Ishikawa (cell line): ENCODE measurements at regions not wholly inside any gene's neighbourhood (a gene's known extent, or its start where the extent isn't known, plus 50 kb on each side); places are given as distances from the start of the nearest gene placed in this dataset.

Source experiments
- CEBPB ChIP-seq: IDR thresholded peaks from 2 replicates; pipeline ENCODE4 v1.6.1; 2012
- CREB1 ChIP-seq: IDR thresholded peaks from 2 replicates; pipeline ENCODE4 v1.6.1; 2012; ENCODE audit warnings: low read depth
- EGR1 ChIP-seq: IDR thresholded peaks from 2 replicates; pipeline ENCODE4 v1.6.1; 2012
- EP300 ChIP-seq: IDR thresholded peaks from 2 replicates; pipeline ENCODE4 v1.6.1; 2012; ENCODE audit warnings: borderline replicate concordance
- FOXM1 ChIP-seq: IDR thresholded peaks from 2 replicates; pipeline ENCODE4 v1.6.1; 2012; ENCODE audit warnings: low read depth, borderline replicate concordance
- MAX ChIP-seq: IDR thresholded peaks from 2 replicates; pipeline ENCODE4 v1.6.1; 2012
- NFIC ChIP-seq: IDR thresholded peaks from 2 replicates; pipeline ENCODE4 v1.6.1; 2012
- RAD21 ChIP-seq: IDR thresholded peaks from 2 replicates; pipeline ENCODE4 v1.6.1; 2012; ENCODE audit warnings: low read depth
- REST ChIP-seq: IDR thresholded peaks from 2 replicates; pipeline ENCODE4 v1.6.1; 2012; ENCODE audit warnings: low read depth, mild to moderate bottlenecking
- TAF1 ChIP-seq: IDR thresholded peaks from 2 replicates; pipeline ENCODE4 v1.6.1; 2012; ENCODE audit warnings: low read depth, mild to moderate bottlenecking
- TCF12 ChIP-seq: IDR thresholded peaks from 2 replicates; pipeline ENCODE4 v1.6.1; 2012; ENCODE audit warnings: low read depth
- TEAD4 ChIP-seq: IDR thresholded peaks from 2 replicates; pipeline ENCODE4 v1.6.1; 2012
- USF1 ChIP-seq: IDR thresholded peaks from 2 replicates; pipeline ENCODE4 v1.6.1; 2012
- YY1 ChIP-seq: IDR thresholded peaks from 2 replicates; pipeline ENCODE4 v1.6.1; 2012; ENCODE audit warnings: low read depth
- ZBTB7A ChIP-seq: IDR thresholded peaks from 2 replicates; pipeline ENCODE4 v1.6.1; 2012; ENCODE audit warnings: low read depth

GRCh38 chr6:159441704-159441981 is 251.4 kb downstream of the SOD2 start:
- no peak for TF ChIP-seq CREB1

- TF ChIP-seq EGR1 (no peak), NFIC (no peak), MAX (no peak), TEAD4 (no peak), RAD21 (no peak), REST (no peak), CEBPB (no peak), TCF12 (no peak), CREB1 (no peak), USF1 (no peak), TAF1 (no peak), ZBTB7A (no peak), FOXM1 (no peak), YY1 (no peak), EP300 (no peak)
These were observed 251.9 kb downstream of the SOD2 start for GRCh38 chr6:159440911-159441703.

GRCh38 chr6:159440349-159440748 is 252.7 kb downstream of the SOD2 start:
- TF ChIP-seq CREB1 (no peak), FOXM1 (no peak), RAD21 (no peak)

- no peak for TF ChIP-seq RAD21
- TF ChIP-seq REST: no peak
- TF ChIP-seq YY1: no peak
- TF ChIP-seq CEBPB: no peak
- TF ChIP-seq NFIC: no peak
- no peak for TF ChIP-seq FOXM1
- no peak for TF ChIP-seq ZBTB7A
- no peak for TF ChIP-seq EP300
- no peak for TF ChIP-seq EGR1
- TF ChIP-seq TAF1: no peak
- no peak for TF ChIP-seq TEAD4
- TF ChIP-seq CREB1: no peak
- TF ChIP-seq TCF12: no peak
- no peak for TF ChIP-seq USF1
These were observed 253.4 kb downstream of the SOD2 start for GRCh38 chr6:159439651-159440050.

GRCh38 chr6:159438106-159438505 is 254.9 kb downstream of the SOD2 start:
- TF ChIP-seq TEAD4 (no peak), CEBPB (no peak), REST (no peak), USF1 (no peak), EGR1 (no peak), MAX (no peak), ZBTB7A (no peak), YY1 (no peak), TAF1 (no peak), NFIC (no peak), FOXM1 (no peak), RAD21 (no peak)
